ENCODE measurements at regions not wholly inside any gene's neighbourhood (a gene's known extent, or its start where the extent isn't known, plus 50 kb on each side); places are given as distances from the start of the nearest gene placed in this dataset.

DNA sequence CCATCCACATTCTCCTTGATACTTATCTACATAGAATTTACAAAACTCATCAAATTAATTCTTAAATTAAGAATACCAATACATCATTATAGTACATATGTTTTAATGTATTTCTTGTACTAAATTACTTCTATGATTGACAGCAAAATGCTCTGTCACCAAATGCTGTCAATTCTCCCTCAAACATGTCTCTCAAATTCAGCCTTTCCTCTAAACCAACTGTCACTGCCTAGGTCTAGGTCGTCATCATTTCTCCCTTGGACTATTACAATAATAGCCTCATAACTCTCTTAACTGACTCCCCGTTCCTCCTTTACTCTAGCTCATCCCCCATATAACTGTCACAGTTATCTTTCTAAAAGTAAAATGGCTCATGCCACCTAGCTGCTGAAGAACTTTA, 279.7 kb upstream of the FSTL5 start:
- TF ChIP-seq POLR2A (IDR thresholded peaks at IDR 0.05): no peak
- TF ChIP-seq, protein P1, sequence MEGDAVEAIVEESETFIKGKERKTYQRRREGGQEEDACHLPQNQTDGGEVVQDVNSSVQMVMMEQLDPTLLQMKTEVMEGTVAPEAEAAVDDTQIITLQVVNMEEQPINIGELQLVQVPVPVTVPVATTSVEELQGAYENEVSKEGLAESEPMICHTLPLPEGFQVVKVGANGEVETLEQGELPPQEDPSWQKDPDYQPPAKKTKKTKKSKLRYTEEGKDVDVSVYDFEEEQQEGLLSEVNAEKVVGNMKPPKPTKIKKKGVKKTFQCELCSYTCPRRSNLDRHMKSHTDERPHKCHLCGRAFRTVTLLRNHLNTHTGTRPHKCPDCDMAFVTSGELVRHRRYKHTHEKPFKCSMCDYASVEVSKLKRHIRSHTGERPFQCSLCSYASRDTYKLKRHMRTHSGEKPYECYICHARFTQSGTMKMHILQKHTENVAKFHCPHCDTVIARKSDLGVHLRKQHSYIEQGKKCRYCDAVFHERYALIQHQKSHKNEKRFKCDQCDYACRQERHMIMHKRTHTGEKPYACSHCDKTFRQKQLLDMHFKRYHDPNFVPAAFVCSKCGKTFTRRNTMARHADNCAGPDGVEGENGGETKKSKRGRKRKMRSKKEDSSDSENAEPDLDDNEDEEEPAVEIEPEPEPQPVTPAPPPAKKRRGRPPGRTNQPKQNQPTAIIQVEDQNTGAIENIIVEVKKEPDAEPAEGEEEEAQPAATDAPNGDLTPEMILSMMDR (IDR thresholded peaks at IDR 0.05): no peak
- TF ChIP-seq EP300 (IDR thresholded peaks at IDR 0.05): no peak
